Esophagus muscularis mucosa (tissue), 3 donors: ENCODE measurements at regions not wholly inside any gene's neighbourhood (a gene's known extent, or its start where the extent isn't known, plus 50 kb on each side); places are given as distances from the start of the nearest gene placed in this dataset.

Experiments used
- POLR2A ChIP-seq: fragments of 450-650 bp; IDR thresholded peaks from one replicate; pipeline ENCODE4 v1.6.1; 2017; ENCODE audit warnings: antibody characterized with exemption, moderate library complexity, mild to moderate bottlenecking, low read depth
- POLR2AphosphoS5 ChIP-seq, 2 donors: sonication (generic); formaldehyde crosslinking; IDR thresholded peaks; one replicate each; pipeline ENCODE4 v1.6.1; 2017; ENCODE audit warnings: antibody characterized with exemption in 2 of 2
- TF ChIP-seq, protein P1 (sequence below), 3 experiments: fragments of 200-600 bp in 2 of 3; fragments of 450-650 bp in 1 of 3; sonication (generic) in 2 of 3; IDR thresholded peaks; one replicate each; pipeline ENCODE4 v1.5.1; 2017 to 2019; ENCODE audit warnings: antibody characterized with exemption in 3 of 3, mild to moderate bottlenecking in 2 of 3, moderate library complexity in 1 of 3

DNA sequence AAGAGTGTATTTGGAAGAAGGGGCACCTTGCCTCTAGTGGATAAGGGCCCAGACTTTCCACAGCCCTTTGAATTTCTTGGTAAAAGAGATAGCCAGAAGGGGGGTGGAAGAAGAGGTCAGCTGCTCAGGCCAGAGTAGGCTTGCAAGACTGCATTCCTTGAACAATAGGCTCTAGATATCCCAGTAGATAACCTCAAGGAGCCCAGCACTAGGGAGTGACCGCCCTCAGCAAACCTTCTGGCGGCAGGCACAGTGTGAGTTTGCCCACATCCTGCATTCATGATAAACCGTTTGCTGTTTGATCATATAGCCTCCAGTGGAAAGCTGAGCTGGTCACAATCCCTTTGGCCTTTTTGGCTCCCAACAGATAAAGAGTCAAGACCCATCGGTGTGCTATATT, 70.5 kb downstream of the NPY start:
- no peak for TF ChIP-seq POLR2A
- TF ChIP-seq, protein P1, sequence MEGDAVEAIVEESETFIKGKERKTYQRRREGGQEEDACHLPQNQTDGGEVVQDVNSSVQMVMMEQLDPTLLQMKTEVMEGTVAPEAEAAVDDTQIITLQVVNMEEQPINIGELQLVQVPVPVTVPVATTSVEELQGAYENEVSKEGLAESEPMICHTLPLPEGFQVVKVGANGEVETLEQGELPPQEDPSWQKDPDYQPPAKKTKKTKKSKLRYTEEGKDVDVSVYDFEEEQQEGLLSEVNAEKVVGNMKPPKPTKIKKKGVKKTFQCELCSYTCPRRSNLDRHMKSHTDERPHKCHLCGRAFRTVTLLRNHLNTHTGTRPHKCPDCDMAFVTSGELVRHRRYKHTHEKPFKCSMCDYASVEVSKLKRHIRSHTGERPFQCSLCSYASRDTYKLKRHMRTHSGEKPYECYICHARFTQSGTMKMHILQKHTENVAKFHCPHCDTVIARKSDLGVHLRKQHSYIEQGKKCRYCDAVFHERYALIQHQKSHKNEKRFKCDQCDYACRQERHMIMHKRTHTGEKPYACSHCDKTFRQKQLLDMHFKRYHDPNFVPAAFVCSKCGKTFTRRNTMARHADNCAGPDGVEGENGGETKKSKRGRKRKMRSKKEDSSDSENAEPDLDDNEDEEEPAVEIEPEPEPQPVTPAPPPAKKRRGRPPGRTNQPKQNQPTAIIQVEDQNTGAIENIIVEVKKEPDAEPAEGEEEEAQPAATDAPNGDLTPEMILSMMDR (IDR thresholded peaks at IDR 0.05): no peak
- no peak for TF ChIP-seq POLR2AphosphoS5 (IDR thresholded peaks at IDR 0.05)
